GM18499 (cell line): ENCODE measurements at regions not wholly inside any gene's neighbourhood (a gene's known extent, or its start where the extent isn't known, plus 50 kb on each side); places are given as distances from the start of the nearest gene placed in this dataset.

Experiments
- ATAC-seq: cut with Tn5 transposase; IDR thresholded peaks from one replicate; pipeline ENCODE4 v1.9.1; 2021; ENCODE audit warnings: moderate number of reproducible peaks; ENCODE audit not compliant: insufficient read depth, unreplicated experiment

- ATAC-seq, result no peak
Measured at GRCh38 chr2:8067784-8068336, 614.0 kb upstream of the ID2 start.

GRCh38 chr2:8072907-8073306 lies 608.9 kb upstream of the ID2 start:
- ATAC-seq, result no peak

- ATAC-seq, result no peak
Measured at GRCh38 chr2:8073916-8074315, 607.9 kb upstream of the ID2 start.

DNA sequence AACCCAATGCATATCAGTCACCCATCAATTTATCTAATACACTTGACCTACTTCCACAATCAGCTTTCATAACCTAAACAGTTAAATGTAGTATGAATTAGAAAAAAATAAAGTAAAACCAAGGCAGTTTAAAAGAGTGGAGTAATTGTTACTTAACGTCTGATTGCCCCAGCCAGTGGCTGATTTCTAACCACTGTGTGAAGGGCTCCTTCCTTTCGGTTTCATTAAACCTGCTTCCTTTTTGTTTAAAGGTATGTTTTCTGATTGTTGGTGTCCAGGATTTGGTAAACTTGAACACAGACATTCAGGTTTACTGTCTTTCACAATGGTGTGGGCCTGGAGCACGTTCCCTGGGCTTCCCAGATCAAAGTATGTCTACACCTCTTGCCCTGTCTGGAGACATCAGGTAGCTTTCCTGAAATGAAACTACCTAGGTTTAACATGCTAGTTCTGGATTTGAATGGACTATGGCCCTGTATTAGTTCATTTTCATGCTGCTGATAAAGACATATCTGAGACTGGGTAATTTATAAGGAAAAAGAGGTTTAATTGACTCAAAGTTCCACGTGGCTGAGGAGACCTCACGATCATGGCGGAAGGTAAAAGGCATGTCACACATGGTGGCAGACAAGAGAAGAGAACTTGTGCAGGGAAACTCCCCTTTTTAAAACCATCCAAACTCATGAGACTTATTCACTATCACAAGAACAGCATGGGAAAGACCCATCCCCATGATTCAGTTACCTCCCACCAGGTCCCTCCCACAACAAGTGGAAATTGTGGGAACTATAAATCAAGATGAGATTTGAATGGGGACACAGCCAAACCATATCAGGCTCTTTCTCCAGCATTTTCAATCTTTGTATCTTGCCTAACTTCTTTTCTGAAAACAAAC lies 605.2 kb upstream of the ID2 start:
- ATAC-seq, result no peak

DNA sequence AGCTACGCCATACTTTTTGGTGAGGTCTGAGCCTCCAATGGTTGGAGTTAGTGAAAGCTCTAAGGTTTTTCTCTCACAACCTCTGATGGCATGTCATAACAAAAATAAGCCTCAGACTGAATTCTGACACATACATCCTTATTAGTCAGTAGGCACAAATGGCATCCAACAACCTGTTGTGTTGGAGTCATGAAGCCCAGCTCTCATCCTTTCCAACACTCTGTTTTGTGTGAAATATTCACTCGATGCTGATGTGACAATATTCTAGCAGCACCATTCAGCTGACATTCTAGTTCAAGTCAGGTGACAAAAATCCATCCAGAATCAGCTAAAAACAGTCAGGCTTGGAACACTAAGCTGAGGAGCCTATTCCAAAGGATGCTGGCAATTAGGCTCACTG lies 603.2 kb upstream of the ID2 start:
- no peak for ATAC-seq

GRCh38 chr2:8080063-8080462 lies 601.8 kb upstream of the ID2 start:
- ATAC-seq, result no peak

DNA sequence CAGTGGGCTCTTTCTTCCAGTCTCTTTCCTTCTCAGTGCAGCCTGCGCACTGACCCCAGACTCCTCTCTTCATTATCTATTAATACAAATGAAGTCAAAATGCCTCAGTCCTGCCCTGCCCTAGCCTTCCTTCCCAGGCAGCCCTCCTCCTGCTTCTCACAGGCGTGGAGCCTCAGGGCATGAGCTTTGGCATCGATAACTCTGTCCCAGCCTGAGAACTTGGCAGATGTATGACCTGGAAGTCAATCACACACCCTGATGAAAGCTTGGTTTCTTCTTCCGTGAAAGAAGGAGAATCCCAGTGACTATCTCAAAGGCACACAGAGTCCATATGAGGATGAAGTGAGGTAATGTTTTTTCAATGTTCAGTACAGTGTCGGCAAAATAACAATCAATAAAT lies 600.7 kb upstream of the ID2 start:
- ATAC-seq, result no peak

DNA sequence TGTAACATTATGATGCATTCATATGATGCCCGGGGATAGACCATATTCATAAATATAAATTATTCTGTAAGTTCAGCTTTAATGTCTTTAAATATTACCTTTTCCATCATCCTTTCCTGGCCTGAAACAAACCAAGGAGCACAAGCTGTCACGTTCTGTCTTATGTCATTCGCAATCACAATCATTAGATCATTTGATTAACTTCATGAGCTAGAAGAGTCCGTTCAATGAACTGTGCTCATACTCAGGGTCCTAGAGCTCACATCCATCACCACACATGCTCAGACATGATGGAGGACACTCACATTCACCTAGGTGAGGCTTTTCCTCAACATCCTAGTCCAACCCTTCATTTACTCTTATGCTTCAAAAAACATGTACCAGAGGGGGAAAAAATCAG lies 599.0 kb upstream of the ID2 start:
- ATAC-seq, result no peak

GRCh38 chr2:8086357-8086756 lies 595.5 kb upstream of the ID2 start:
- no peak for ATAC-seq

- no peak for ATAC-seq
Measured at GRCh38 chr2:8086796-8087479, 594.9 kb upstream of the ID2 start.

- no peak for ATAC-seq
Measured at GRCh38 chr2:8087480-8087840, 594.4 kb upstream of the ID2 start.

DNA sequence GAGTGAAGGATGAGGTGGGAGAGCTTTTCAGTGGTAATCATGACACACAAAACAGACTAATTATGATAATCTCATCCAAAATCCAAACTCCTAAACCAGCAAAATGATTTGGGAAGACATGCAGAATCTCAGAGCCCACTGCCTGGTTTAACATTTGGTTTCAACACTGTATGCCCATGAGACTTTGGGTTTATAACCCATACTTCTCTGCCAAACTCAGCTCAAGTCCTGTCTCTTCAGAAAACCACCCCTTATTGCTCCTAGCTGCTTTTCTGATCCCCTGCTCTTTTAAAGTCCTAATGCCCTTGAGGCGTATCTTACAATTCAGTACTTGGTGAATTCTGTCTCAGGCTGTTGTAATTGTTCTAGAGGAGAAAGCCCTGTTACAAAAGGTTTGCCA lies 593.0 kb upstream of the ID2 start:
- no peak for ATAC-seq

DNA sequence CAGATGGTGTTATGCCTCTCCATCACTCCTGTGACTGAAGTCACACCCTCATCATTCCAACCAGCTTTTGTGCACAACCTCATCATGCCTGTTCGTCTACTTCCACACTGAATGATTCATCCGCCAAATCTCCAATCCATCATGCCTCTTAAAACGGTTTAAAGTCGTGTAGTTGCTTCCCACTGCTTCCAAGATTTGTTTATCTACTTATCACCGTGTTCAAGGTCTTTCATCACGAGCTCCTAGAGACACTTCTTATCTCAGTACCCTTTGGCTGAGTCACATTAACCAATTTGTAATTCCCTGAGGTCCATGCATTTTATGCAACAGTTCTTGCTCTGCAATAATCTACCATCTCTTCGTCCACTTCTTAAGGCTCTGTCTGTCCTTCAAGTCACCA lies 592.3 kb upstream of the ID2 start:
- no peak for ATAC-seq

DNA sequence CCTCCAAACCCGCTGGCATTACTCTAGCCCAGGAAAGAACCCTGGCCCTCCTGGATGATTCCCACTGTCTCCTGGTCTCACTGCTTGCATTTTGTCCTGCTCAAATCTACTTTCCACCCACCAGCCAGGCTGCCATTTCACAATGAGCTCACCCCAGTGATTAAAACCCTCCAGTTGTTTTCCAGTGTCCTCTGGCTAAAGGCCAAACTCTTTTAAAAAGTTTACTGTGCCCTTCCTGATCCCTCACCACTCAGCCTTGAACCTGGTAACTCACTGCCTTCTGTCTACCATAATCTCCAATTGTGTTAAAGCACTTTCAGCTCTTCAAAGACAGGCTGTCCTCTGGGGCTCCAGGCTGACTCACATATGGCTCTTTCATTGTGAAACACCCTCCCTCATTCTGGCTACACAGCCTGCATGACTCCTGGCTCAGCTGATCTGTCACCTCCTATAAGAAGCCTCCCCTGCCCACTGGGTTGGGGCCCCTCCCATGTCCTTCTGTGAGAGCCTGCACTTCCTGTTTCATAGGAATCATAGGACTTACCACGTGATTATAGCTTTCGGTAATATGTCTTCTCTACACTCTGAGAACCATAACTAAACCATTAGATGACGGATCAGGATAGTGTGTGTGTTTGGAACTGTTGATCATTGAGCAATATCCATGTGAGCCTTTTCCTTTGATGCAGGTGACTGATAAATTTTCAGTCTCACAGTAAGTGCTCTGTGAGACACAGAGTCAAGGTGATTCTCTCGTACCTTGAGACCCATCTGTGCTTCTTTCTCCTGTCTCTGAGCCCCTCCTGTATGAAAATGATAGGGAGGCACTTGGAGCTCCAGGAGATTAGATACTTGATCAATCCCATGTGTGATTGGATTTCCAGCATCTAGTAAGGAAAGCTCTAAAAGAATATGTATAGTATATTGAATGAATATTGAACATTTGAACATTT lies 590.8 kb upstream of the ID2 start:
- ATAC-seq, result no peak

GRCh38 chr2:8094526-8094925 lies 587.3 kb upstream of the ID2 start:
- no peak for ATAC-seq

DNA sequence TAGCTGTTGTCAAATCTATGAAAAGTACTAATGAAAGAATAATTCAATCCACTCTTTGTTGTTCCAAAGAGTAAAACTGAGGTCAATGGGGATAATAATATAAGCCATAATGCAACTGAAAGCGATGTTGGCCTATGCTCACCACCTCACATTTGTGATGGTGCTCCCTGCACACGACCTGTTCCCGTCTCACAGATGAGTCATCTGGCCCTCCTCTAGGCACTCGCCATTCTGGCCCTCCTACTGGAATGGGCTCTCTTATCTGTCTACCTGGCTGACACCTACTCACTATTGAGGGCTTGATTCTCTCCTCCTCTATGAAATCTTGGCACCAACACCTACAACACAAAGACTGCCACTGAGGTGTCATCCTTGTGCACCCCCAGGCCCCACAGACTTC lies 585.9 kb upstream of the ID2 start:
- no peak for ATAC-seq

- no peak for ATAC-seq
Measured at GRCh38 chr2:8096484-8096883, 585.4 kb upstream of the ID2 start.

- ATAC-seq, result no peak
Measured at GRCh38 chr2:8098476-8099266, 583.2 kb upstream of the ID2 start.

DNA sequence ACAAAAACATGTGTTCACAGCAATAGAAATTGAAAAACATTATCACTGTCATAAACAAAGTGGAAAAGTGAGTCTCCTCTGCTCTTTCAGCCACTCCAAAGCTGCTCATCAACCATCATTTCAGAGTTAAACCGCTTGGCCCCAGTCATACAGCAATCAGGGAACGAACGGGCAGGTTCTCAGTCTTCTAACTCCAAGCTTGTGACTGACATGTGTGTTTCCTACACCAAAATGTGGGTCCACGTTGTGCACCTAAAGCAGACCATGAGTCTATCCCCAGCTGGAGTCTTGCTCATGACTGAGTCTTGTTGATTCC lies 582.6 kb upstream of the ID2 start:
- ATAC-seq, result no peak
